H1 (cell line): ENCODE measurements at regions not wholly inside any gene's neighbourhood (a gene's known extent, or its start where the extent isn't known, plus 50 kb on each side); places are given as distances from the start of the nearest gene placed in this dataset.

Source experiments
- CTCF ChIA-PET: fragments of 300-600 bp; sonication (Branson Sonifier 250); formaldehyde crosslinking; loops from one replicate; lab custom pipeline; 2021; ENCODE audit not compliant: partially characterized antibody; lab: Charles Lee
- POLR2A ChIA-PET: fragments of 300-600 bp; sonication (Branson Sonifier 250); formaldehyde crosslinking; loops from one replicate; lab custom pipeline; 2021; ENCODE audit warnings: inconsistent platforms; ENCODE audit not compliant: partially characterized antibody; lab: Charles Lee
- DNase-seq, 2 experiments: peaks; one replicate each; pipeline versions ENCODE4 v3.0.0 to v3.0.0-alpha.2; 2010 to 2022; ENCODE audit warnings: low spot score in 2 of 2, low read depth in 1 of 2, mixed read lengths in 1 of 2
- FAIRE-seq: peaks from 2 replicates; lab custom pipeline; 2011; peaks lifted over from hg19 to GRCh38; lab: Jason Lieb, UNC
- H2AFZ ChIP-seq: 2 replicates; pipeline ENCODE4 v1.8.1; 2012; ENCODE audit warnings: low read length, inconsistent platforms
- H2AK5ac ChIP-seq: 2 replicates; pipeline ENCODE4 v1.6.1; 2013; ENCODE audit warnings: low read depth, low read length
- H2BK120ac ChIP-seq: replicated peaks from 2 replicates; pipeline ENCODE3; 2013; ENCODE audit warnings: low read depth, low read length, inconsistent platforms
- H2BK12ac ChIP-seq: 2 replicates; pipeline ENCODE4 v1.6.1; 2013; ENCODE audit warnings: low read depth, low read length
- H2BK15ac ChIP-seq: 2 replicates; pipeline ENCODE4 v1.6.1; 2013; ENCODE audit warnings: low read length
- H2BK20ac ChIP-seq: 2 replicates; pipeline ENCODE4 v1.6.1; 2013; ENCODE audit warnings: low read length
- H2BK5ac ChIP-seq: 2 replicates; pipeline ENCODE4 v1.6.1; 2013; ENCODE audit warnings: low read depth, low read length
- H3K14ac ChIP-seq: 2 replicates; pipeline ENCODE4 v1.6.1; 2013; ENCODE audit warnings: inconsistent platforms; ENCODE audit not compliant: insufficient read length
- H3K18ac ChIP-seq: 2 replicates; pipeline ENCODE4 v1.6.1; 2013; ENCODE audit warnings: low read length; ENCODE audit errors: extremely low read depth
- H3K23ac ChIP-seq: 2 replicates; pipeline ENCODE4 v1.6.1; 2013; ENCODE audit warnings: inconsistent platforms; ENCODE audit not compliant: insufficient read length
- H3K23me2 ChIP-seq: 2 replicates; pipeline ENCODE4 v1.6.1; 2013; ENCODE audit warnings: low read depth, low read length
- H3K27ac ChIP-seq: 2 replicates; pipeline ENCODE4 v1.6.1; 2011; ENCODE audit warnings: low read depth, low read length, inconsistent platforms
- H3K27me3 ChIP-seq, 4 experiments: replicated peaks in 1 of 4; 1 replicate in 1 of 4; 2 replicates in 3 of 4; pipeline versions ENCODE4 v1.6.1 to v1.8.1; 2011 to 2013; ENCODE audit warnings: low read length in 3 of 4, mild to moderate bottlenecking in 3 of 4, inconsistent platforms in 2 of 4, mixed read lengths in 2 of 4, moderate library complexity in 1 of 4; ENCODE audit not compliant: control insufficient read depth in 3 of 4, insufficient read depth in 3 of 4; ENCODE audit errors: extremely low read depth in 1 of 4
- H3K36me3 ChIP-seq, 4 experiments: 2 replicates each; pipeline versions ENCODE4 v1.6.1 to v1.8.1; 2011 to 2013; ENCODE audit warnings: mild to moderate bottlenecking in 4 of 4, low read length in 3 of 4, moderate library complexity in 2 of 4, control low read depth in 1 of 4, inconsistent platforms in 1 of 4; ENCODE audit not compliant: insufficient read depth in 4 of 4, control insufficient read depth in 2 of 4
- H3K4ac ChIP-seq: replicated peaks from 2 replicates; pipeline ENCODE3; 2013; ENCODE audit warnings: low read length, low read depth, mixed read lengths, inconsistent platforms; ENCODE audit not compliant: insufficient read length
- H3K4me1 ChIP-seq, 4 experiments: replicated peaks in 1 of 4; 1 replicate in 1 of 4; 2 replicates in 3 of 4; pipeline versions ENCODE4 v1.6.1 to v1.8.1; 2011 to 2013; ENCODE audit warnings: low read length in 3 of 4, inconsistent platforms in 2 of 4, mixed read lengths in 1 of 4; ENCODE audit not compliant: insufficient read depth in 4 of 4, control insufficient read depth in 3 of 4
- H3K4me2 ChIP-seq, 2 experiments: 2 replicates each; pipeline versions ENCODE4 v1.6.1 to v1.8.1; 2011 to 2013; ENCODE audit warnings: low read depth in 2 of 2, low read length in 2 of 2, control low read depth in 1 of 2, inconsistent platforms in 1 of 2, mild to moderate bottlenecking in 1 of 2; ENCODE audit not compliant: insufficient read depth in 1 of 2
- H3K4me3 ChIP-seq, 4 experiments: fragments of 200-600, 300-600 bp in 1 of 4; sonication (generic), shearing (Covaris generic), sonication (Bioruptor Twin) in 1 of 4; 2 replicates each; pipeline versions ENCODE4 v1.5.1 to v1.8.1; 2011 to 2016; ENCODE audit warnings: low read length in 4 of 4, low read depth in 3 of 4, control low read depth in 2 of 4, inconsistent platforms in 2 of 4, mild to moderate bottlenecking in 2 of 4, mixed read lengths in 1 of 4, moderate library complexity in 1 of 4; ENCODE audit not compliant: insufficient read depth in 2 of 4; ENCODE audit errors: extremely low read depth in 1 of 4
- H3K56ac ChIP-seq: replicated peaks from 2 replicates; pipeline ENCODE3; 2013; ENCODE audit warnings: low read depth, mild to moderate bottlenecking, mixed read lengths, low read length, inconsistent platforms; ENCODE audit not compliant: insufficient read length
- H3K79me1 ChIP-seq: 2 replicates; pipeline ENCODE4 v1.6.1; 2013; ENCODE audit warnings: low read depth, low read length, control low read depth
- H3K79me2 ChIP-seq, 2 experiments: 2 replicates each; pipeline versions ENCODE4 v1.6.1 to v1.8.1; 2012 to 2013; ENCODE audit warnings: low read length in 2 of 2, mild to moderate bottlenecking in 2 of 2, inconsistent platforms in 1 of 2; ENCODE audit not compliant: insufficient read depth in 2 of 2, control insufficient read depth in 1 of 2
- H3K9ac ChIP-seq, 4 experiments: replicated peaks in 1 of 4; 1 replicate in 1 of 4; 2 replicates in 3 of 4; pipeline versions ENCODE4 v1.6.1 to v1.8.1; 2011 to 2013; ENCODE audit warnings: low read depth in 3 of 4, low read length in 3 of 4, control low read depth in 2 of 4, mild to moderate bottlenecking in 2 of 4, moderate library complexity in 2 of 4, inconsistent platforms in 1 of 4; ENCODE audit errors: extremely low read depth in 1 of 4
- H3K9me3 ChIP-seq, 2 experiments: 2 replicates each; pipeline versions ENCODE4 v1.6.1 to v1.8.1; 2012 to 2013; ENCODE audit warnings: mild to moderate bottlenecking in 2 of 2, moderate library complexity in 2 of 2, control low read depth in 1 of 2, inconsistent platforms in 1 of 2, low read depth in 1 of 2, low read length in 1 of 2, mixed read lengths in 1 of 2; ENCODE audit not compliant: insufficient read depth in 2 of 2
- H4K20me1 ChIP-seq, 2 experiments: replicated peaks in 1 of 2; 2 replicates each; pipeline versions ENCODE3 to v1.8.1; 2011 to 2013; ENCODE audit warnings: inconsistent platforms in 2 of 2, low read length in 2 of 2, mild to moderate bottlenecking in 1 of 2; ENCODE audit not compliant: insufficient read depth in 2 of 2, control insufficient read depth in 1 of 2
- H4K5ac ChIP-seq: 2 replicates; pipeline ENCODE4 v1.6.1; 2013; ENCODE audit warnings: low read length, low read depth, mixed read lengths, inconsistent platforms; ENCODE audit not compliant: insufficient read length
- H4K8ac ChIP-seq: 2 replicates; pipeline ENCODE4 v1.8.0; 2013; ENCODE audit warnings: mild to moderate bottlenecking, moderate library complexity, low read length, inconsistent platforms; ENCODE audit not compliant: insufficient read depth; ENCODE audit errors: extremely low read depth
- H4K91ac ChIP-seq: replicated peaks from 2 replicates; pipeline ENCODE3; 2013; ENCODE audit warnings: low read length, mixed read lengths, inconsistent platforms; ENCODE audit not compliant: insufficient read length
- ATF2 ChIP-seq: IDR thresholded peaks from 2 replicates; pipeline ENCODE4 v1.6.1; 2012; ENCODE audit warnings: low read length, inconsistent platforms
- BACH1 ChIP-seq: IDR thresholded peaks from 2 replicates; pipeline ENCODE4 v1.6.1; 2012; ENCODE audit warnings: low read length, improper control_type of control experiment
- CBX5 ChIP-seq: fragments of 300-800, 300-1000 bp; sonication (generic); IDR thresholded peaks from 2 replicates; pipeline ENCODE4 v1.7.1; 2016; ENCODE audit warnings: antibody characterized with exemption, low read length, low read depth
- CBX8 ChIP-seq: fragments of 300-800, 300-1000 bp; sonication (generic); IDR thresholded peaks from 2 replicates; pipeline ENCODE4 v1.7.1; 2016; ENCODE audit warnings: low read depth, low read length, borderline replicate concordance
- CHD1 ChIP-seq: IDR thresholded peaks from 2 replicates; pipeline ENCODE4 v1.6.1; 2012; ENCODE audit warnings: low read depth, low read length, improper control_type of control experiment
- E2F6 ChIP-seq: IDR thresholded peaks from 2 replicates; pipeline ENCODE4 v1.6.1; 2012; ENCODE audit warnings: inconsistent platforms
- EGR1 ChIP-seq: IDR thresholded peaks from 2 replicates; pipeline ENCODE4 v1.6.1; 2011; ENCODE audit warnings: low read depth, low read length, borderline replicate concordance
- EZH2 ChIP-seq: fragments of 200-600 bp; sonication (generic); IDR thresholded peaks from 2 replicates; pipeline ENCODE4 v1.7.1; 2012; ENCODE audit warnings: low read depth, mild to moderate bottlenecking, moderate library complexity, low read length, inconsistent platforms; ENCODE audit not compliant: severe bottlenecking
- GTF2F1 ChIP-seq: IDR thresholded peaks from 2 replicates; pipeline ENCODE4 v1.6.1; 2012; ENCODE audit warnings: low read depth, low read length, improper control_type of control experiment, borderline replicate concordance
- HDAC2 ChIP-seq, 2 experiments: fragments of 300-600 bp in 1 of 2; sonication (generic) in 1 of 2; IDR thresholded peaks; 2 replicates each; pipeline ENCODE4 v1.6.1; 2011 to 2012; ENCODE audit warnings: low read depth in 2 of 2, low read length in 2 of 2, mild to moderate bottlenecking in 2 of 2, moderate library complexity in 2 of 2, borderline replicate concordance in 1 of 2, inconsistent platforms in 1 of 2
- KDM1A ChIP-seq: fragments of 200-600, 300-600 bp; sonication (generic); IDR thresholded peaks from 2 replicates; pipeline ENCODE4 v1.7.1; 2016; ENCODE audit warnings: mild to moderate bottlenecking, low read length, borderline replicate concordance
- TCF12 ChIP-seq: IDR thresholded peaks from 2 replicates; pipeline ENCODE4 v1.6.1; 2011; ENCODE audit warnings: low read depth, mild to moderate bottlenecking, low read length
- WGBS, 2 experiments: shearing (Covaris generic) in 1 of 2; methylation state at CpG; one replicate each; pipeline versions ENCODE4 v1.1.6 to v1.1.7; 2013 to 2015; ENCODE audit warnings: low lambda C conversion rate in 2 of 2, mixed read lengths in 2 of 2, inconsistent platforms in 1 of 2, low coverage in 1 of 2, missing lambda C conversion rate in 1 of 2; ENCODE audit not compliant: insufficient replicate concordance in 2 of 2, insufficient coverage in 1 of 2, insufficient read length in 1 of 2; ENCODE audit errors: extremely low coverage in 1 of 2, missing lambda C conversion rate in 1 of 2; 5-methylcytosine and 5-hydroxymethylcytosine counted together

GRCh38 chr3:139286241-139286640, 57.6 kb upstream of the MRPS22 start:
- H3K23me2 ChIP-seq = no peaks in the 10 kb centered on the region
- no peaks in the 10 kb centered on the region for H3K27me3 ChIP-seq
- no peak overlapping the region for H2AK5ac ChIP-seq
- H3K79me1 ChIP-seq = no peaks in the 10 kb centered on the region; the same call in 1 of the 2 replicates
- FAIRE-seq = no peak
- H3K18ac ChIP-seq = no peak overlapping the region
- no peak overlapping the region for H2BK5ac ChIP-seq
- H3K9ac ChIP-seq = no peak overlapping the region
- POLR2A ChIA-PET = no interaction called here
- no peak overlapping the region for H3K4me3 ChIP-seq
- no peaks in the 10 kb centered on the region for H3K9me3 ChIP-seq
- H4K8ac ChIP-seq = no peak overlapping the region
- H3K36me3 ChIP-seq = no peaks in the 10 kb centered on the region
- H3K27ac ChIP-seq = no peak overlapping the region
- no peak overlapping the region for H4K5ac ChIP-seq
- no peak for DNase-seq
- no peak overlapping the region for H3K23ac ChIP-seq
- H2BK12ac ChIP-seq = no peak overlapping the region
- H2BK20ac ChIP-seq = no peak overlapping the region
- H3K4ac ChIP-seq = no peak overlapping the region
- no peak overlapping the region for H2BK15ac ChIP-seq
- CTCF ChIA-PET = interaction anchor here (1.6 kb wide), 1 partner anchor 33 kb away, joined by 7 read pairs; no protein-coding TSS in a partner anchor
- no peaks in the 10 kb centered on the region for H3K79me2 ChIP-seq
- H3K4me2 ChIP-seq = no peak overlapping the region
- H3K4me1 ChIP-seq = no peaks in the 10 kb centered on the region; a peak in 1 of 7 replicates
- H3K14ac ChIP-seq = no peak overlapping the region
- no peak overlapping the region for H4K91ac ChIP-seq
- 78% methylated on average over 5 of the region's 5 CpGs; no CpG with 5 or more reads in 1 of the 2 experiments for WGBS, 2 experiments
- no peak overlapping the region for H2AFZ ChIP-seq
- H3K56ac ChIP-seq = no peak overlapping the region
- no peaks in the 10 kb centered on the region for H4K20me1 ChIP-seq
- H2BK120ac ChIP-seq = no peak overlapping the region
- TF ChIP-seq EZH2 (no peak), CHD1 (no peak), BACH1 (no peak), CBX8 (no peak), E2F6 (no peak), EGR1 (no peak), ATF2 (no peak), CBX5 (no peak), TCF12 (no peak), GTF2F1 (no peak), HDAC2 (IDR thresholded peaks at IDR 0.05; ENCODE audit: borderline replicate concordance in 1 of 2, low read depth in 2 of 2, low read length in 2 of 2) (no peak), KDM1A (no peak)
